Testis (tissue), 2 donors: ENCODE measurements at regions not wholly inside any gene's neighbourhood (a gene's known extent, or its start where the extent isn't known, plus 50 kb on each side); places are given as distances from the start of the nearest gene placed in this dataset.

Experiments
- CTCF ChIP-seq, 3 experiments: fragments of 450-650 bp in 2 of 3; fragments of 200-600 bp in 1 of 3; sonication (generic) in 1 of 3; IDR thresholded peaks; one replicate each; pipeline ENCODE4 v1.5.1; 2016 to 2019; ENCODE audit warnings: antibody characterized with exemption in 3 of 3, mild to moderate bottlenecking in 2 of 3, moderate library complexity in 1 of 3
- POLR2A ChIP-seq: fragments of 450-650 bp; IDR thresholded peaks from one replicate; pipeline ENCODE4 v1.6.1; 2017; ENCODE audit warnings: antibody characterized with exemption, mild to moderate bottlenecking, moderate library complexity

- TF ChIP-seq CTCF (IDR thresholded peaks at IDR 0.05), result no peak
- TF ChIP-seq POLR2A, result no peak
Observed at GRCh38 chr6:10156875-10157274, 258.0 kb downstream of the TFAP2A start.
